ENCODE measurements at regions not wholly inside any gene's neighbourhood (a gene's known extent, or its start where the extent isn't known, plus 50 kb on each side); places are given as distances from the start of the nearest gene placed in this dataset.

DNA sequence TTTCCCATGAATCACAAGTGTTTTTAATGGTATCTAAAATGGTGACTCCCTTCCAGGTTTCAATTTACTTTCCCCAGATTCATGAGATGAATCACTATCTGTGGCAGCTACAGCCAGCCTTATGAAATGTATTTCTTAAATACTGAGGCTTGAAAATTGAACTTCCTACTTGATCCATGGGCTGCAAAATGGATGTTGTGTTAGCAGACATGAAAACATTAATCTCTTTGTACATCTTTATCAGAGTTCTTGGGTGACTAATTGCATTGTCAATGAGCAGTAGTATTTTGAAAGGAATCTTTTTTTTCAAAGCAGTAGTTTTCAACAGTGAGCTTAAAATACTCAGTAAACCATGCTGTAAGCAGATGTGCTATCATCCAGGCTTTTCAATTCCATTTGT, 250.8 kb downstream of the SLC6A15 start:
- no peak for DNase-seq

DNA sequence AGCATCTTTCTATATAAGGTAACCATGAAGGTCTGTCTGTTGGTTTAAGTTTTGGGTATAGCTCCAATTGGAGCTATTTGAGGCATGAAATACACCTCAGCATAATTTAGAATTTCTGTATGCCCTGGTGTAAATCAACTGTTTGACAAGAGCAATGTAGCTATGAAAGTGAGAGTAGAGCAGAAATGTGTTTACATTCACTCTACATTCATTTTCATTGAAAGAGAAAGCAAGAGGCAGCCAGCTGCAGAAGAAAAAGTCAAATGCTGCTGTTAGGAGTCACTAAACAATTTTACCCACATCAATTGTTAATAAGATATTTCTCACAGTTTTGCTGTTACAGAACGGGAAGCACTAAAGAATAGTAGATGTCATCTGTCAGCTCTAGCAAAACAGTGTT, 252.5 kb downstream of the SLC6A15 start:
- DNase-seq, result no peak

DNA sequence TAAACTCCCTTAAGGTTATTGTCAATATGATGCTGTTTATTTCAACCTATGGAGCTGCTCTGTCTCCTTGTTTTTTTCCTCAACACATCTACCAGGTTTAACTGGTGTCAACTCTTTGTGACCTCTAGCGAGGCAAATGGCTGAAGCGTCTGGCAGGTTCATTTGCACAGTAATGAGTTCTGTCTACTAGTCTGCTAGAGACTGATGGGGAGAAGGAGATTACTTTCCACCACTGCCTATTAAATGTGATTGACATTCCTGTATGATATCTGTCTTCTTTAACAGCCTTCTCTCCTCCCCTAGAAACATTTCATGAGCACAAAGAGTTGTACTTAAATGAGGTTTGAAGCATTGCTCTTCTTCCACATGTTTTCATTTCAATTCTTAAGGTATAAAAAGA, 253.7 kb downstream of the SLC6A15 start:
- DNase-seq, result no peak

DNA sequence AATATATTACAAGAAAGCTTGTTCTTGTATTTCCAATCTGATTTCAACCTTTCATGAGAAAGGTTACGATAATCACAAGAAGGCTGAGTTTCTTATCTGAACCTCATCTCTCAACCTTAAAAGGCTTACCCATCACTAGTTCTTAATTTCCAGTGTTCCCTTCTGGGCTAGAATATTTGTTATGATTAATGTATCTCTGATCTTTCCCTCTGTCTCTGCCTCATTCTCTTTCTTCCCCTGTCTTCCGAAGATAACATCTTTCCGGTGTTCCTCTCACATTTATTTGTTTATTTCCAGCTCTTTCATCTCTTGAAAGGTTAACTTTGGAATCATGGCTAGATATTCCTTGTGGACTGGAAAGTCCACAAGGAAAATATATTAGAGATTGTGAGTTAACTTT, 255.9 kb downstream of the SLC6A15 start:
- no peak for DNase-seq

DNA sequence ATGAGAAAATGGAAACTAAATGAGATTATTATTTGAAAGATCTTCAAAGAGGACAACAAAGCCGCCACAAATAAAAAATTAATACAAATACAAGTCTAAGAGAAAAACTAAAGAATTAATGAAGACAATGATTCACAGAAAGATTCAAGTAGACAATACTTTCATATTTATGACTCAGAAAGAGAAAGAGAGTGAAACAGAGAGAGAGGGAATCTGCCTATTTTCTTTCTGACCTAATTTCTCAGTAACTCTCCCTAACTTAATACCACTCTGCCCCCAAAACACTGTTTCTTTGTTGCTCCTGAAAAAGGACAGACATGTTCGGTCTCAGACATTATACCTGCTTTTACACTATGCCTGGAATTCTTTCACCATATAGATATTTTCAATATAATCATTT, 259.1 kb downstream of the SLC6A15 start:
- no peak for DNase-seq

DNA sequence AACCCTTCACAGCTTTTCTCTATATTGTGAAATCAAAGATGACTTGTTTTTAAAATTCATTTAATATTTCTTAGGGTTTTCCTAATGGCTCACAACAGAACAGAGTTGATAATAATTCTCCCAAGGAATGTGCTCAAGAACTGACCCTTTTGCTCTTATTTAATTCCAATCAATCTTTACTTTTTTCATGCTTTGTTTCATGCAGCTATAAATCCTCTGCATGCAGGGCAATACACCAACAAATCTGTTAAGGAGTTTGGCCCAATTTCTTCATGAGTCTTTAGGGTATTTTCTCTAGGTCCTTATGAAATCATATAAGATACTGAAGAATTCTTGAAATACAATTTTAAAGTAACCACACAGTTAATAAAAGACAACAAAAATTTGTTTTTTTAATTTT, 264.2 kb downstream of the SLC6A15 start:
- no peak for DNase-seq

DNA sequence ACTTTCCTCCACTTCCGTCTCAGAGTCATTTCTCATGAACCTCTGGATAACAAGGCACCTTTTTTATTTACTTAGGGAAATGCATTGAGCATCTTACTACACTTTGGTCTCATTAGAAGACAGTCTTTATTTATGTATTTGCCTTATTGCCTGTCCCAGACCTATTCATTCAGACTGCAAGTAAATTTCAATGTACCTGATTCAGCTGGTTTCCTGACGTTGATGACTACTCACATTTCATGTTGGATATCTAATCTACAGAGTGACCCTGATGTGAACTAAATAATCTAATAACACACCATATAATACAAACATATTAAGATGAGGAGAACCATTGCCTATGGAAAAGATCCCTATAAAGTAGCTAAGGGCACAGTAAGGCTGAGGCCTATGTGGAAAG, 267.7 kb downstream of the SLC6A15 start:
- DNase-seq, result no peak

DNA sequence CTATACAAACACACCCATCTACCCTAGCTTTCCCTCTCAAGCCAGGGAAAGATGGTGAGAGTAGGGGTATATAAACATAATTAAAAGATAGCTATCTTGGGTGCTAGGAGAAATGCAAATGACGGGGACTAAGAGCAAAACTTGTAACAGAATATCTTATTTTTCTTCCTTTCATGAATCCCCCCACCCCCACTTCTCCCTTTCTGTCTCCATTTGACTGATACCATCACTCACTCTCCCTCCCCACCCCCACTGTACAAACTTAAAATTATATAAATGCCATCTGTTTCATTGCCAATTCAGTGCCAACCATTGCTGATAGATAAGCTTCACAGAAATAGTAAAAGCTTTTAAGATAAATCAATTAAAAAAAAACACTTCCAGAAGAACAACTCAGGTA, 268.6 kb downstream of the SLC6A15 start:
- DNase-seq, result no peak

DNA sequence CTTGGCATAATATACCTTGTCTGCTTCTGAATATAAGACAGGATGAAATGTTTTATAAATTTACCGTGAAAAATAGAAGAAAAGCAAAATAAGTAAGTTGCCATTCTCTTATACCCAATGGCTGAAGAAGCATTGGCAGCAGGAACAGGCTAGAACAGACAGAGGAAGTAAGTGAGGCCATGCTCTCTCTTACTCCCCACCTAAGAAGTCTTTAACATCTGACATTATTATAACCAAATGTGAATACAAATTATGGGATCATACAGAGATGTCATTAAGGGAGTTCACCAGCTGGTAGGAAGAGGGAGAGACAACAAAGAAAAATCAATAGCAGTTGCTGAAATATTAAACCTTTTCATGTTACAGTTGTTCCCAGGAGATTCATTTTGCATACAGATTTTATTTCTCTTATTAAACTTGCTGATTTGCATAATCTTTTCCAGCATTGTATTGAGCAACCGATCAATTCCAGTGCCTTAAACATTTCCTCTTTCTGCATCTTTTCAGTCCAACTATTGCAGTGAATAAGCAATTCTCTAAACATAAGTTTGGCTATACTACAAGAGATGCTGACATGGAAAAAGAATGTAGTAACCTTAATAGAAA, 270.6 kb downstream of the SLC6A15 start:
- no peak for DNase-seq

DNA sequence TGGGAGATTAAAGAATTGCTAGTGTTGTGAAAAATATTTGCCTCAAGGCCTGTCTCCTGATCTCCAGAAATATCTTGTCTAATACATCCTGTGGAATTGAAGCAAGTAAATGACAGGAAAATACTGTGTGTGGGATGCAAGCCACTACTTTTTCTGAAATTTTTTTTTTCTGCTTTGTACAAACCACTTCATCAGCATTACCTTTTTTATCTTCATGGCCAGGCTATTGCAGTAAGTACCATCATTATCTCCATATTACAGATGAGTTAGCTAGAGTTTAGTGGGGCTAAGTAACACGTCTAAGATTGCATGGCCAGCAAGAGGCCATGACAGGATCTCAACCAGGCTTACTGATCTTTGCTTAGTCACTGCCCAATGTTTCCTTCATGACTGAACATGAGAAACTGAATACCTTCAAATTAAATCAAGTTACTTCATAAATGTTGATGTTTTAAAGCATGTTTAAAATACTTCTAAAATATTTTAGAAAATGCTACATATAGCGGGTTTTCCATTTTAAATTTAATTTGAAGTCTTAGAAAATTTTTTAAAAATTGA, 273.7 kb downstream of the SLC6A15 start:
- DNase-seq, result no peak

DNA sequence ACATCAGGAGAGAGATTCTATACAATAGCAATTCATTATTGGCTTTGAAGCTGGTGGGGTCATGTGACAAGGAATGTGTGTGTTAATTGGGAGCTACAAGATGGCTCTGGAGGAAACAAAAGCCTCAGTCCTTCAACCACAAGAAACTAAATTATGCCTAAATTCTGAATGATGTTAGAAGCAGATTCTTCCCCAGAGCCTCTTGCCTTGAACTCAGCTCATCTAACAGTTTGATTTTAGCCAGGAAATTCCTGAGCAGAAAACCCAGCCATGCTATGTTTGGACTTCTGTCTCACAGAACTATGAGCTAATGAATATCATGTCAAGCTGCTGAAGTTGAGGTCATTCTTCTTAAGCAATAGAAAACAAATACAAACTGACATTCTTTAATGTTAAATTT, 274.7 kb downstream of the SLC6A15 start:
- no peak for DNase-seq

DNA sequence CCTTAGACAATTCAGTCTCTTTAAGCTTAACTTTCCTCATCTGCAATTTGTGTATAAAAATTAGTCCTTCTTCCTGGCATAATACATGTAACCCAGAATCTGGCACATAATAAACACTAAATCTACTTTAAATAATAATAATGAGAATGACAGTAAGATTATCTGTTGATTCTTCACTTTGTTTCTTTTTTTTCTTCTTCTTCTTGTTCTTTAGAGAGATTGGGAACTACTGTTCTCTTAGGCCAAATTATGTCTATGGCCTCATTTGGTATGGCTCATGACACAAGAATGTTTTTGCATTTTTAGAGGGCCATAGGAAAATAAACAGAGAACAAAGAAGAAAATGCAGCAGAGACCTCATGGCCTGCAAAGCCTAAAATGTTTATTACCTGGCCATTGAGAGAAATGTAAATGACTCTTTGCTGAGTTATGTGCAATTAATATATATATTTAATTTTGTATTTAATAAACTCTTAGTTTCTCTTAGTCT, 275.8 kb downstream of the SLC6A15 start:
- DNase-seq, result no peak

DNA sequence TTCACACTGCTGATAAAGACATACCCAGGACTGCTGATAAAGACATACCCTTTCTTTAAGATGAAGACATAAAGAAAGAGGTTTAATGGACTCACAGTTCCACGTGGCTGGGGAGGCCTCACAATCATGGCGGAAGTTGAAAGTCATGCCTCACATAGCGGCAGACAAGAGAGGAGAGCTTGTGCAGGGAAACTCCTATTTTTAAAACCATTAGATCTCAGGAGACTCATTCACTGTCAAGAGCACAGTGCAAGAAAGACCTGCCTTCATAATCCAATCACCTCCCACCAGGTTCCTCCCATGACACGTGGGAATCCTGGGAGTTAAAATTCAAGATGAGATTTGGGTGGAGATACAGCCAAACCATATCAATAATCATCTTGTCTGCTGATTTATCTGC, 278.1 kb downstream of the SLC6A15 start:
- no peak for DNase-seq

DNA sequence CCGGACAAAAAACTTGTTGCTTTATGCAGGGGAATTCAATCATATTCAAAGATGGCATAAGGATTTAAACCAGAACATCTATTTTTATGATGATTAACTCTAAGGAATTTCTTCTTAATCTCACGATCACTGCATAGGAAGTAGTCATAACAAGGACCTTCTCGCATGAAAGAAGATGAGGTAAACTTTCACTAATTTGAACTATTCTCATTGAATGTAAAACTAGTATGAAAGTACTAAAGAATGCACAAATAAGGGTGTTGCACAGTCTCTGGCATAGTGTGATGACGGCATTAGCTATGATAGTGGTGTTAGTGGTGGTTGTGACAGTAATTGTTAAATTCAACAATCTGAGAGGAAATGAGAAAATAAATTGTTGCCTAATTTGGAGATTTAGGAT, 280.0 kb downstream of the SLC6A15 start:
- DNase-seq, result no peak

DNA sequence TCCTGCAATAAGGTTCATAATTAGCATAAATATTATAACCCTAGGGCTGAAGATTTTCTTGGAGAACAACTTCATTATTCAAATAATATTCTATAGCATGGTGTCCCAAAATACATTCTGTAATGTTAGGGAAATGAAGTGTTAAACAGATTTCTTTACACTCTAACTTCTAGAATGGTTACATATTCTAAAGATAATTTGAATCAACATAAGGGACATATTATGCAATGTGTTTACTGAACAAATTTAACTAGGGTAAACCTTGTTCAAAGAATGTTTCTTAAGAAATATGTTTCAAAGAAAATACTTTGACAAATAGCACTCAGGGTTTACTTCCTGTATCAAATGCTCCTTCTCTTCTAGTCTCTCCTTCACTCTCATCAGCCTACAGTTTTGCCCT, 281.6 kb downstream of the SLC6A15 start:
- no peak for DNase-seq

DNA sequence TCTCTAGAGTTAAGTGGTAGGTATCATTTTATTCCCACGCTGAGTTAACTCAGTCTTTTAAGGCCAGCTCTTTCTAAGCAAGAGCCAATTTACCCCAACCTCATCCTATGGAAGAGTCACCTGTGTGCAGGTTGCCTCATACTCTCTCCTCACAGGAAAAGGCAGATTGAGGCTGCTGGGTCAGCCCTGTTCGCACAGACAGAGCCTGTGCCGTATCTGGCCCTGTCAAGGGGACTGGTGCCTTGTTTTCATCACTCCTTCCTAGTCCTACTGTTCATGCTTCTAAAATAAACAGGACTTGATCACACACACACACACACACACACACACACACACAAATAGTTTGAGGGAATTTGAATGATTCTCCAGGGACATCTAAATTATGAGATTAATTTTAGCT, 285.0 kb downstream of the SLC6A15 start:
- DNase-seq, result no peak

DNA sequence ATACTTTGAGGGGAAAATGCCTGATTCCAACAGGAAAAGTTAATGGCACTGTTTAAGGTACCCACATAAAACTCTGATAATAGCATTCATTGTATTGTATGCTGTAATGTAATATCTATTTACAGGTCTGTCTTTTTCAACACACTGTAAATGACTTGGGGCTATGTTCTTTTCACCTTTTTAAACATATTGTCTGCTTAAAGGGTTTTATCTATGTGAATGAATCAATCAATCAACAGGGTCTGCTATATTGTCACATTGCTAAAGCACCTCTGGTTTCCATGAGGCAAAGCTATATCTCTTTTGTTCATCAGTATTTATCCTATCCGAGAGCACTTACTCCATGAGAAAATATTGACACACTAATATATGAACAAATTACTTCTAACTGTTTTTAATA, 288.0 kb downstream of the SLC6A15 start:
- no peak for DNase-seq

DNA sequence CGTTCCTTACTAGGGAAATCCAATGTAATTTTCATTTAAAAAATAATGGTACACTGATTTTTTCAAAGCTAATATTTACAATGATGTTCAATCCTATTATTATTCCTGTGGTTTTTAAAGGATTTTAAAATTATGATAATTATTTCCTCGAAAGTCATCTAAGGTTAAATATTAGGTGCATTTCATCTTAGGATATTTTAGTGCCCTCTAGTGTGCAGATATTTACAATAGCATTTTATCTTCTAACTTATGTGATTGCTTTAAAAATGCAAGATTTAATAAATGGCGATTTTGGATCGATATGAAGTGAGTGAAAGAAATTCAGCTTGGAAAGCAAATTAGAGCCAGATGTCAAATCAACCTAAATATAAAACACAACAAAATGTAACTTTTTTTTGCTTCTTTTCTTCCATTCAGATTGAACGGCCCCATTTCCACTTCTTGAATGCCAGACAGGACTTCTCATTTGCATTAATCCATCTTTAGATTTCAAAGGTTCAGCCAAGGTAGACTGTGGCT, 293.5 kb downstream of the SLC6A15 start:
- no peak for DNase-seq

DNA sequence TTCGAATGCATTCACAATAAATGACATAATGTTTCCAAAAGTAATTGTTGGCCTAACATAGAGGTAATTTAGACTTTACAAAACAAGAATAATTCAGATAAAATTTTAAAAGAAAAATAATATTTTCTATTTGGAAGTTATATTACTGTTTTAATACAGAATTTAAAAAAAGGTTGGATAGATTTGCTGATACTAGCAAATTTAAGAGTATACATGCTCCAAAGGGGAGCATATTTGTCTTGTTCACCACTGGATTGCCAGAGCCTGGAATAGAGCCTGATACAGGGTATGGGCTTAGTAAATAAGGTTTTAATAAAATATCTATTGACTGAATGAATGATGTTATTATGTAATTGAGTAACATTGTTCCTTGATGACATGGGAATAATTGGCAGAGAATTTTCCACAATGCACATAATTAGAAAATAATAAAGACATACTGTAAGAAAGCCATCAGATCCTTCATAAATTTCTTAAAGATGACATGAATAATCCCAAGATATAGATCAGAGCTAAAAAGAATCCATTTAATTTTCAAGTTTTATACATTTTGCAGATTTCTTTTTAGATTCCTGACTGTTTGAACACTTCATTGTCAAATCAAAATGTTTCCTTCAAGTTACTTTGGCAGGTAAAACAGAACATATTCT, 305.3 kb downstream of the SLC6A15 start:
- DNase-seq, result no peak

DNA sequence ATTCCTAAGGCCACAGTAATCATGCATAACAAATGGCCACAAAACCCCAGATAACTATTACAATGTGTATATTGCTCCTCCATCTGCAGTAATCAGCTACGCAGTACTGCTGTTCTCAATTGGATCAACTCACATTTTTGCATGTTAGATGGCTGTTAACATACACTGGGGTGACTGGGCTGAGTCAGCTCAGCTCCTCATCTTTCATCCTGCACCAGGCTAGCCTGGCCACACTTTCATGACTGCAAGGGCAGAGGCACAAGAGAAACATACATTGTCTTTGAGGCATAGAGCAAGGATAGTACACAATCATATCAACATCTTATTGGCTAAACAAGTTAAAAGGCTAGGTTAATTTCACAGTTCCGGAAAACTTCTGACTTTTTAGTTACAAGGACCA, 306.6 kb downstream of the SLC6A15 start:
- no peak for DNase-seq

DNA sequence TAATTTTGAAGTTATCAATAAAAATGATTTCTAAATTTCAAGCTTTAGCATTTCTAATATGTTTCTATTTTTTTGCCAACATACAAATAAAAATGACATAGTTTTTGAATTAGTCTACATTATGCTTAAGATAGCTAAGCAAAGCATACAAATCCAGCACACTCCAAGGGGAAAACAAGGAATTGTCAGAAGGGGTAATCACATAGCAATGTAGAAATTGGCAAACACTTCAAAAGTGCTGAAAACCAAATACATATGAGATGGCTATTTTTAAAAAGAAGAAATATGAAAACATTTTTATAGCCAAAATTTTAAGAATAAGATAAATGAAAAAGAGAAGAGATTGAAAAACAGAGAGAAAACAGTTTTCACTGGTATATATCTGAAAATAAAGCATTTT, 308.0 kb downstream of the SLC6A15 start:
- no peak for DNase-seq

DNA sequence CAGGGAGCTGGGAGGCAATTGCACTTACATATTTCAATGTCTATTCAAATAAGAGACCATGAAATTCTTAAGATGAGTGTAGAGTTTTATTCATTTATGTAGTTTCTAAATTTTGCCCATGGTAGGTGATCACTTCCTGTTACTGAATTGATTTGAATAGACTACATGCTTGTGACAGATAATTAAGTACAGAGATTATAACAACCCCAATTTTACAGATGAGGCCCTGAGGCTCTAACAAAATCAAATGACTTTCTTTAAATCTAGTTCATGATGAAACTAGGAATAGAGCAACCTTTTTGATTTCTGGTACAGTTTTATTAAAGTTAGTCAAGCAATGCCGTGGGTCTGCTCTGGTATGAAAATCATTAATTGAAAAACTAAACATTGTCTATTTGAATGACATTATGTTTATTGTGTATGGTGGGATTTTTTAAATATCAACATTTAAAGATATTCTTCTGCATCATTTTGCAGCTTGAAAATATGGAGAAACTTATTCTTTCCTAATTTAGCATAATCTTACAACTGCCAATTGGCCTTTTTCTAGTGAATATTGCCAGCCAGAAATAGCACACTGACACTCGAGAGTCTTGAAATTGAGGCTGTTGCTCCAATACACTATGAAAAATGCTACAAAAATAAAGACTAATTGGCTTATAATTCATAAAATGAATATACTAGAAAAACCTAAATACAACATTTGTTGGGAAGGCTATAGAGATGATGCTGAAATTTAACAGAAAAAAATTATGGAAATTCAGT, 308.9 kb downstream of the SLC6A15 start:
- DNase-seq, result no peak

DNA sequence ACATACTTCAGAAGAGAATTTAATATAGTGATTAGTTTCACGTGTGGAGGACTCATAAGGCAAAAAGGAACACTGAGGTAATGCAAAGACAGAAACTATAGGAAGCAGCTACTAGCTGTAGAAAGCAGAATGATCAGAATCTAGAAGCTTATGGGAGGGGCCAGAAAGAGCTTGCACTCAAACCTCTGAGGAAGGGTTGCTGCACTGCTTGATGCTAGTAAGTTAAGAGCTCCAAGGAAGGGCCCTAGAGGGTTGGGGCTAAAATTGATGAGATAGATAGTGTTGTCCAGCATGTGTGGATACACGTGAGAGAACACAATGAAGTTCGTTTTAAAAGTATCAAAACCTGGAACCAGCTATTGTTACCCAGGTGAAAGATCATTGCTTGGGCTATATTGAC, 311.1 kb downstream of the SLC6A15 start:
- no peak for DNase-seq

DNA sequence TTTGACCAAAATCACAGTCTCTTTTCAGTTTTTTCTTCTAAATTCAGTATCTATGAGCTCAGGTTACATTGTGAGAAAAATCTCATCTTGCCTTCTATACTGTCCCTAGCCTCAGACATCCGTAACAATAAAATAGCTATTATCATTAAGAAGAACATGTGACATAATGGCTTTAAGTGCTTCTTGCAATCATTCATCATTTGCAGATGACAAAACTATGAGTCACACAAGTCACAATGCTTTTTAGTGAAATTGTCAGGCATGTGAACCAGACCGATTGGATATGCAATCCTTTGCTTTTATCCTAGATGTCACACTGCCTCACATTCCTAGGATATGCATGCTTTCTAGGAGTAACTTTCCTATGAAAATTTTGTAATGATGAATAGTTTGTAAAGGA, 313.1 kb downstream of the SLC6A15 start:
- peak in 1 of 4 experiments; percentile 2 for DNase-seq

All from suppressor macrophage (primary cell).